WTC11 (cell line): ENCODE measurements at regions not wholly inside any gene's neighbourhood (a gene's known extent, or its start where the extent isn't known, plus 50 kb on each side); places are given as distances from the start of the nearest gene placed in this dataset.

ENCODE experiments used
- CBFB ChIP-seq: sonication (generic); formaldehyde crosslinking; IDR thresholded peaks from 2 replicates; pipeline ENCODE4 v1.8.1; 2022; ENCODE audit warnings: mild to moderate bottlenecking, low read depth, missing genetic modification reagents
- CTCF ChIP-seq: fragments of 200-600 bp; IDR thresholded peaks from 2 replicates; pipeline ENCODE4 v1.8.0; 2022; ENCODE audit warnings: antibody characterized with exemption
- FOXK1 ChIP-seq: sonication (generic); formaldehyde crosslinking; IDR thresholded peaks from 2 replicates; pipeline ENCODE4 v1.8.0; 2022; ENCODE audit warnings: mild to moderate bottlenecking, moderate library complexity, missing genetic modification reagents
- HMGXB4 ChIP-seq: sonication (generic); formaldehyde crosslinking; IDR thresholded peaks from 2 replicates; pipeline ENCODE4 v1.8.1; 2023; ENCODE audit warnings: mild to moderate bottlenecking, moderate library complexity, missing genetic modification reagents
- KAT7 ChIP-seq: sonication (generic); formaldehyde crosslinking; IDR thresholded peaks from 2 replicates; pipeline ENCODE4 v1.8.1; 2023; ENCODE audit warnings: missing genetic modification reagents, mild to moderate bottlenecking, borderline replicate concordance
- NR1H2 ChIP-seq: sonication (generic); formaldehyde crosslinking; IDR thresholded peaks from 2 replicates; pipeline ENCODE4 v1.9.0; 2021; ENCODE audit warnings: mild to moderate bottlenecking, moderate library complexity, missing genetic modification reagents
- NR2C2 ChIP-seq: sonication (generic); formaldehyde crosslinking; IDR thresholded peaks from 2 replicates; pipeline ENCODE4 v1.8.0; 2022; ENCODE audit warnings: mild to moderate bottlenecking, missing genetic modification reagents
- SP1 ChIP-seq: sonication (generic); formaldehyde crosslinking; conservative IDR thresholded peaks from 2 replicates; pipeline ENCODE4 v1.8.1; 2022; ENCODE audit warnings: missing genetic modification reagents
- USF2 ChIP-seq: sonication (generic); formaldehyde crosslinking; IDR thresholded peaks from 2 replicates; pipeline ENCODE4 v1.8.1; 2023; ENCODE audit warnings: mild to moderate bottlenecking, missing genetic modification reagents, moderate library complexity
- ZNF263 ChIP-seq: sonication (generic); formaldehyde crosslinking; IDR thresholded peaks from 2 replicates; pipeline ENCODE4 v1.8.1; 2022; ENCODE audit warnings: low read depth, mild to moderate bottlenecking, moderate library complexity, missing genetic modification reagents
- ZNF512 ChIP-seq: sonication (generic); formaldehyde crosslinking; IDR thresholded peaks from 2 replicates; pipeline ENCODE4 v1.8.1; 2022; ENCODE audit warnings: missing genetic modification reagents, borderline replicate concordance
- ZSCAN18 ChIP-seq: fragments of 250-450 bp; sonication (Bioruptor Pico); IDR thresholded peaks from 2 replicates; pipeline ENCODE4 v2.1.2; 2022; ENCODE audit warnings: mild to moderate bottlenecking, moderate library complexity

GRCh38 chr10:53489335-53490182, 717.0 kb upstream of the MBL2 start:
- TF ChIP-seq CTCF = no peak
- no peak for TF ChIP-seq ZSCAN18 (CRISPR knock-in tag)
- no peak for TF ChIP-seq SP1 (CRISPR knock-in tag)
- no peak for TF ChIP-seq HMGXB4 (CRISPR knock-in tag)
- no peak for TF ChIP-seq USF2 (CRISPR knock-in tag)
- TF ChIP-seq ZNF512 (CRISPR knock-in tag) = no peak
- no peak for TF ChIP-seq ZNF263 (CRISPR knock-in tag)
- TF ChIP-seq CBFB (CRISPR knock-in tag) = no peak
- no peak for TF ChIP-seq FOXK1 (CRISPR knock-in tag)
- TF ChIP-seq NR2C2 (CRISPR knock-in tag) = no peak
- TF ChIP-seq NR1H2 (CRISPR knock-in tag) = no peak
- TF ChIP-seq KAT7 (CRISPR knock-in tag) = no peak
